HepG2 (cell line): ENCODE measurements at regions not wholly inside any gene's neighbourhood (a gene's known extent, or its start where the extent isn't known, plus 50 kb on each side); places are given as distances from the start of the nearest gene placed in this dataset.
A peak's percentile ranks its signal among the peaks of the same experiment; 100 is the strongest.

Source experiments
- BHLHE40 ChIP-seq: IDR thresholded peaks from 2 replicates; pipeline ENCODE4 v1.6.1; 2011; ENCODE audit warnings: low read length, improper control_type of control experiment
- ESRRA ChIP-seq: sonication (generic); formaldehyde crosslinking; IDR thresholded peaks from 2 replicates; pipeline ENCODE4 v1.5.1; 2020; ENCODE audit warnings: mild to moderate bottlenecking, low read depth, missing genetic modification reagents
- FOSL2 ChIP-seq: sonication (generic); formaldehyde crosslinking; IDR thresholded peaks from 2 replicates; pipeline ENCODE4 v1.4.0; 2020; ENCODE audit warnings: missing genetic modification reagents
- HDAC1 ChIP-seq: sonication (generic); formaldehyde crosslinking; IDR thresholded peaks from 2 replicates; pipeline ENCODE4 v1.5.1; 2020; ENCODE audit warnings: mild to moderate bottlenecking, missing genetic modification reagents
- KDM4B ChIP-seq: sonication (generic); formaldehyde crosslinking; IDR thresholded peaks from 2 replicates; pipeline ENCODE4 v1.4.0; 2020; ENCODE audit warnings: missing genetic modification reagents
- SAP130 ChIP-seq: IDR thresholded peaks from 2 replicates; pipeline ENCODE4 v1.6.1; 2016; ENCODE audit warnings: low read depth
- ZNF143 ChIP-seq: sonication (generic); formaldehyde crosslinking; IDR thresholded peaks from 2 replicates; pipeline ENCODE4 v1.4.0; 2020; ENCODE audit warnings: missing genetic modification reagents
- ZNF546 ChIP-seq: sonication (generic); formaldehyde crosslinking; conservative IDR thresholded peaks from 2 replicates; pipeline ENCODE4 v1.8.1; 2023; ENCODE audit warnings: mild to moderate bottlenecking, missing genetic modification reagents
- ZSCAN12 ChIP-seq: sonication (generic); formaldehyde crosslinking; IDR thresholded peaks from 2 replicates; pipeline ENCODE4 v1.9.0; 2021; ENCODE audit warnings: mild to moderate bottlenecking, missing genetic modification reagents
- TF ChIP-seq, protein P1 (sequence below): sonication (generic); formaldehyde crosslinking; IDR thresholded peaks from 2 replicates; pipeline ENCODE4 v1.4.0; 2020; ENCODE audit warnings: missing genetic modification reagents, borderline replicate concordance
- TF ChIP-seq, protein P2 (sequence below): sonication (generic); formaldehyde crosslinking; IDR thresholded peaks from 2 replicates; pipeline ENCODE4 v1.5.1; 2020; ENCODE audit warnings: missing genetic modification reagents, mild to moderate bottlenecking, borderline replicate concordance
- TF ChIP-seq, protein P3 (sequence below): IDR thresholded peaks from 2 replicates; pipeline ENCODE4 v1.4.0; 2020; ENCODE audit warnings: mild to moderate bottlenecking, missing genetic modification reagents
- TF ChIP-seq, protein P4 (sequence below): sonication (generic); formaldehyde crosslinking; IDR thresholded peaks from 2 replicates; pipeline ENCODE4 v1.4.0; 2020; ENCODE audit warnings: missing genetic modification reagents, low read depth, mild to moderate bottlenecking, borderline replicate concordance
- TF ChIP-seq, protein P5 (sequence below): sonication (generic); formaldehyde crosslinking; IDR thresholded peaks from 2 replicates; pipeline ENCODE4 v1.4.0; 2020; ENCODE audit warnings: missing genetic modification reagents
- TF ChIP-seq, protein P6 (sequence below): sonication (generic); formaldehyde crosslinking; IDR thresholded peaks from 2 replicates; pipeline ENCODE4 v1.5.1; 2020; ENCODE audit warnings: mild to moderate bottlenecking, missing genetic modification reagents, moderate library complexity

DNA sequence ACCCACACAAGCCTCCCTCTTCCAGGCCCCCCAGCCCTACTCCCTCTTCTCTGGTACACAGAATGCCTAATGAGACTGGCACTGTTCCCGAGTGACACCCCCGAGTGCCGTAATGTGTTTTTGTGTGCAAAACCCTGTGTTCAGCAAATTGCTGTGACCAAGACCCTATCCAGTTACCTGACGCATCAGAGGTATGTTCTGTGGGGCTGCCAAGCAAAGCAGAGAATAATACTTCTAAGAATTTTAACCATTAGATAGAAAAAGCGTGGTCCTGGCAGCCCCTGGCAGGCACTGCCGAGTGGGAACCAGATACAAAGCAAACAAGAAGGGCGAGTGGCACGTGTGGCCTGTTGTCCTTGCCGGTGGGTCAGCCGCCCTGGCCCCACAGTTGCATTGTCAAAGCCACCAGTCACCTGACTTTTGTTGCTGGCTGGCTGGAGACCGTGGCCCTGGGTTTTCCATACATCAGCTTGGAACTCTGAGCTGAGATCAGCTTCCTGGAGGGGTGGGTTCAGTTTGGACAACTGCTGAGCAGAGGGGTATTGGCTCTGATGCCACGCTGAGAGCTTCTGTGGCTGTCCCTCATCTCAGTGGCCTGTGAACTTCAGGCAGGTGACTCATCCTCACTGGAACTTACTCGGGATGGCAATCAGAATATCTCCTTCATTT, 69.1 kb upstream of the BRD7 start (continued):
- 0 out of 2 replicates have a peak, but pooled peaks have one; percentile 14 for TF ChIP-seq ZNF546 (CRISPR knock-in tag)
- TF ChIP-seq, protein P1, sequence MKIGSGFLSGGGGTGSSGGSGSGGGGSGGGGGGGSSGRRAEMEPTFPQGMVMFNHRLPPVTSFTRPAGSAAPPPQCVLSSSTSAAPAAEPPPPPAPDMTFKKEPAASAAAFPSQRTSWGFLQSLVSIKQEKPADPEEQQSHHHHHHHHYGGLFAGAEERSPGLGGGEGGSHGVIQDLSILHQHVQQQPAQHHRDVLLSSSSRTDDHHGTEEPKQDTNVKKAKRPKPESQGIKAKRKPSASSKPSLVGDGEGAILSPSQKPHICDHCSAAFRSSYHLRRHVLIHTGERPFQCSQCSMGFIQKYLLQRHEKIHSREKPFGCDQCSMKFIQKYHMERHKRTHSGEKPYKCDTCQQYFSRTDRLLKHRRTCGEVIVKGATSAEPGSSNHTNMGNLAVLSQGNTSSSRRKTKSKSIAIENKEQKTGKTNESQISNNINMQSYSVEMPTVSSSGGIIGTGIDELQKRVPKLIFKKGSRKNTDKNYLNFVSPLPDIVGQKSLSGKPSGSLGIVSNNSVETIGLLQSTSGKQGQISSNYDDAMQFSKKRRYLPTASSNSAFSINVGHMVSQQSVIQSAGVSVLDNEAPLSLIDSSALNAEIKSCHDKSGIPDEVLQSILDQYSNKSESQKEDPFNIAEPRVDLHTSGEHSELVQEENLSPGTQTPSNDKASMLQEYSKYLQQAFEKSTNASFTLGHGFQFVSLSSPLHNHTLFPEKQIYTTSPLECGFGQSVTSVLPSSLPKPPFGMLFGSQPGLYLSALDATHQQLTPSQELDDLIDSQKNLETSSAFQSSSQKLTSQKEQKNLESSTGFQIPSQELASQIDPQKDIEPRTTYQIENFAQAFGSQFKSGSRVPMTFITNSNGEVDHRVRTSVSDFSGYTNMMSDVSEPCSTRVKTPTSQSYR (CRISPR knock-in tag) = peak; percentile 28; the same call in 1 of the 2 replicates
- no peak for TF ChIP-seq ESRRA (CRISPR knock-in tag)
- peak; percentile 67 for TF ChIP-seq HDAC1
- TF ChIP-seq, protein P2, sequence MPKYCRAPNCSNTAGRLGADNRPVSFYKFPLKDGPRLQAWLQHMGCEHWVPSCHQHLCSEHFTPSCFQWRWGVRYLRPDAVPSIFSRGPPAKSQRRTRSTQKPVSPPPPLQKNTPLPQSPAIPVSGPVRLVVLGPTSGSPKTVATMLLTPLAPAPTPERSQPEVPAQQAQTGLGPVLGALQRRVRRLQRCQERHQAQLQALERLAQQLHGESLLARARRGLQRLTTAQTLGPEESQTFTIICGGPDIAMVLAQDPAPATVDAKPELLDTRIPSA (CRISPR knock-in tag) = 0 out of 2 replicates have a peak, but pooled peaks have one; percentile 55
- TF ChIP-seq, protein P3, sequence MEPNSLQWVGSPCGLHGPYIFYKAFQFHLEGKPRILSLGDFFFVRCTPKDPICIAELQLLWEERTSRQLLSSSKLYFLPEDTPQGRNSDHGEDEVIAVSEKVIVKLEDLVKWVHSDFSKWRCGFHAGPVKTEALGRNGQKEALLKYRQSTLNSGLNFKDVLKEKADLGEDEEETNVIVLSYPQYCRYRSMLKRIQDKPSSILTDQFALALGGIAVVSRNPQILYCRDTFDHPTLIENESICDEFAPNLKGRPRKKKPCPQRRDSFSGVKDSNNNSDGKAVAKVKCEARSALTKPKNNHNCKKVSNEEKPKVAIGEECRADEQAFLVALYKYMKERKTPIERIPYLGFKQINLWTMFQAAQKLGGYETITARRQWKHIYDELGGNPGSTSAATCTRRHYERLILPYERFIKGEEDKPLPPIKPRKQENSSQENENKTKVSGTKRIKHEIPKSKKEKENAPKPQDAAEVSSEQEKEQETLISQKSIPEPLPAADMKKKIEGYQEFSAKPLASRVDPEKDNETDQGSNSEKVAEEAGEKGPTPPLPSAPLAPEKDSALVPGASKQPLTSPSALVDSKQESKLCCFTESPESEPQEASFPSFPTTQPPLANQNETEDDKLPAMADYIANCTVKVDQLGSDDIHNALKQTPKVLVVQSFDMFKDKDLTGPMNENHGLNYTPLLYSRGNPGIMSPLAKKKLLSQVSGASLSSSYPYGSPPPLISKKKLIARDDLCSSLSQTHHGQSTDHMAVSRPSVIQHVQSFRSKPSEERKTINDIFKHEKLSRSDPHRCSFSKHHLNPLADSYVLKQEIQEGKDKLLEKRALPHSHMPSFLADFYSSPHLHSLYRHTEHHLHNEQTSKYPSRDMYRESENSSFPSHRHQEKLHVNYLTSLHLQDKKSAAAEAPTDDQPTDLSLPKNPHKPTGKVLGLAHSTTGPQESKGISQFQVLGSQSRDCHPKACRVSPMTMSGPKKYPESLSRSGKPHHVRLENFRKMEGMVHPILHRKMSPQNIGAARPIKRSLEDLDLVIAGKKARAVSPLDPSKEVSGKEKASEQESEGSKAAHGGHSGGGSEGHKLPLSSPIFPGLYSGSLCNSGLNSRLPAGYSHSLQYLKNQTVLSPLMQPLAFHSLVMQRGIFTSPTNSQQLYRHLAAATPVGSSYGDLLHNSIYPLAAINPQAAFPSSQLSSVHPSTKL = peak; percentile 52; the same call in 1 of the 2 replicates
- peak; percentile 39; the same call in 1 of the 2 replicates for TF ChIP-seq SAP130 (CRISPR knock-in tag)
- TF ChIP-seq, protein P4, sequence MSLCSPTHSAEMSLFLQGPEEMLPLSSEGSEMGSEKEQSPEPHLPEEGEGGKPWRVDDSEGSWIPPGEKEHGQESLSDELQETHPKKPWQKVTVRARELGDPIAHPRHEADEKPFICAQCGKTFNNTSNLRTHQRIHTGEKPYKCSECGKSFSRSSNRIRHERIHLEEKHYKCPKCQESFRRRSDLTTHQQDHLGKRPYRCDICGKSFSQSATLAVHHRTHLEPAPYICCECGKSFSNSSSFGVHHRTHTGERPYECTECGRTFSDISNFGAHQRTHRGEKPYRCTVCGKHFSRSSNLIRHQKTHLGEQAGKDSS (CRISPR knock-in tag) = 0 out of 2 replicates have a peak, but pooled peaks have one; percentile 40
- TF ChIP-seq ZSCAN12 (CRISPR knock-in tag) = no peak
- TF ChIP-seq, protein P5, sequence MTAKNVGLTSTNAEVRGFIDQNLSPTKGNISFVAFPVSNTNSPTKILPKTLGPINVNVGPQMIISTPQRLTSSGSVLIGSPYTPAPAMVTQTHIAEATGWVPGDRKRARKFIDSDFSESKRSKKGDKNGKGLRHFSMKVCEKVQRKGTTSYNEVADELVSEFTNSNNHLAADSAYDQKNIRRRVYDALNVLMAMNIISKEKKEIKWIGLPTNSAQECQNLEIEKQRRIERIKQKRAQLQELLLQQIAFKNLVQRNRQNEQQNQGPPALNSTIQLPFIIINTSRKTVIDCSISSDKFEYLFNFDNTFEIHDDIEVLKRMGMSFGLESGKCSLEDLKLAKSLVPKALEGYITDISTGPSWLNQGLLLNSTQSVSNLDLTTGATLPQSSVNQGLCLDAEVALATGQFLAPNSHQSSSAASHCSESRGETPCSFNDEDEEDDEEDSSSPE (CRISPR knock-in tag) = no peak
- TF ChIP-seq, protein P6, sequence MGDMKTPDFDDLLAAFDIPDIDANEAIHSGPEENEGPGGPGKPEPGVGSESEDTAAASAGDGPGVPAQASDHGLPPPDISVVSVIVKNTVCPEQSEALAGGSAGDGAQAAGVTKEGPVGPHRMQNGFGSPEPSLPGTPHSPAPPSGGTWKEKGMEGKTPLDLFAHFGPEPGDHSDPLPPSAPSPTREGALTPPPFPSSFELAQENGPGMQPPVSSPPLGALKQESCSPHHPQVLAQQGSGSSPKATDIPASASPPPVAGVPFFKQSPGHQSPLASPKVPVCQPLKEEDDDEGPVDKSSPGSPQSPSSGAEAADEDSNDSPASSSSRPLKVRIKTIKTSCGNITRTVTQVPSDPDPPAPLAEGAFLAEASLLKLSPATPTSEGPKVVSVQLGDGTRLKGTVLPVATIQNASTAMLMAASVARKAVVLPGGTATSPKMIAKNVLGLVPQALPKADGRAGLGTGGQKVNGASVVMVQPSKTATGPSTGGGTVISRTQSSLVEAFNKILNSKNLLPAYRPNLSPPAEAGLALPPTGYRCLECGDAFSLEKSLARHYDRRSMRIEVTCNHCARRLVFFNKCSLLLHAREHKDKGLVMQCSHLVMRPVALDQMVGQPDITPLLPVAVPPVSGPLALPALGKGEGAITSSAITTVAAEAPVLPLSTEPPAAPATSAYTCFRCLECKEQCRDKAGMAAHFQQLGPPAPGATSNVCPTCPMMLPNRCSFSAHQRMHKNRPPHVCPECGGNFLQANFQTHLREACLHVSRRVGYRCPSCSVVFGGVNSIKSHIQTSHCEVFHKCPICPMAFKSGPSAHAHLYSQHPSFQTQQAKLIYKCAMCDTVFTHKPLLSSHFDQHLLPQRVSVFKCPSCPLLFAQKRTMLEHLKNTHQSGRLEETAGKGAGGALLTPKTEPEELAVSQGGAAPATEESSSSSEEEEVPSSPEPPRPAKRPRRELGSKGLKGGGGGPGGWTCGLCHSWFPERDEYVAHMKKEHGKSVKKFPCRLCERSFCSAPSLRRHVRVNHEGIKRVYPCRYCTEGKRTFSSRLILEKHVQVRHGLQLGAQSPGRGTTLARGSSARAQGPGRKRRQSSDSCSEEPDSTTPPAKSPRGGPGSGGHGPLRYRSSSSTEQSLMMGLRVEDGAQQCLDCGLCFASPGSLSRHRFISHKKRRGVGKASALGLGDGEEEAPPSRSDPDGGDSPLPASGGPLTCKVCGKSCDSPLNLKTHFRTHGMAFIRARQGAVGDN (CRISPR knock-in tag) = peak; percentile 81
- 0 out of 2 replicates have a peak, but pooled peaks have one; percentile 27 for TF ChIP-seq KDM4B (CRISPR knock-in tag)
- TF ChIP-seq ZNF143 (CRISPR knock-in tag) = no peak
- TF ChIP-seq BHLHE40 = peak; percentile 98
- peak; percentile 97 for TF ChIP-seq FOSL2
